ENCODE measurements at regions not wholly inside any gene's neighbourhood (a gene's known extent, or its start where the extent isn't known, plus 50 kb on each side); places are given as distances from the start of the nearest gene placed in this dataset.

GRCh38 chr2:161102770-161103450 is 57.3 kb upstream of the TANK start:
- TF ChIP-seq CTCF (conservative IDR thresholded peaks at IDR 0.05; ENCODE audit: low read length) (no peak), EZH2phosphoT487 (IDR thresholded peaks at IDR 0.05; ENCODE audit: borderline replicate concordance) (no peak)

Measured in Loucy (cell line).